IMR-90 (cell line): ENCODE measurements at regions not wholly inside any gene's neighbourhood (a gene's known extent, or its start where the extent isn't known, plus 50 kb on each side); places are given as distances from the start of the nearest gene placed in this dataset.

Experiments
- ATAC-seq: fragments of 200-7000 bp; cut with Tn5 transposase; 2 replicates; pipeline ENCODE4 v1.9.1; 2020; ENCODE audit warnings: low read depth, mild to moderate bottlenecking, moderate library complexity
- BruUV-seq: library from RNA; stranded (reverse); fragments of 400-500 nt; replicated peaks from 2 replicates; lab custom pipeline; 2021; lab: Mats Ljungman, UMichigan
- CTCF ChIA-PET: fragments of 300-600 bp; formaldehyde crosslinking; extraction: SDS; loops from one replicate; lab custom pipeline; 2021; ENCODE audit warnings: antibody characterized with exemption; lab: Yijun Ruan, JAX
- POLR2A ChIA-PET: fragments of 300-600 bp; sonication (Branson Sonifier 250); formaldehyde crosslinking; loops from one replicate; lab custom pipeline; 2022; ENCODE audit warnings: antibody characterized with exemption; ENCODE audit not compliant: unreplicated experiment; lab: Charles Lee
- DNase-seq: peaks from one replicate; pipeline ENCODE4 v3.0.0; 2013
- H2AFZ ChIP-seq: replicated peaks from 2 replicates; pipeline ENCODE3; 2013; ENCODE audit warnings: low read length, mild to moderate bottlenecking; ENCODE audit not compliant: poor library complexity
- H2AK5ac ChIP-seq: 2 replicates; pipeline ENCODE4 v1.6.1; 2013; ENCODE audit warnings: low read depth, low read length, inconsistent platforms
- H2AK9ac ChIP-seq: replicated peaks from 2 replicates; pipeline ENCODE3; 2013; ENCODE audit warnings: mild to moderate bottlenecking, low read depth, low read length, moderate library complexity; ENCODE audit not compliant: poor library complexity
- H2BK120ac ChIP-seq: 2 replicates; pipeline ENCODE4 v1.6.1; 2013; ENCODE audit warnings: low read depth, low read length, inconsistent platforms
- H2BK15ac ChIP-seq: 3 replicates; pipeline ENCODE4 v1.6.1; 2013; ENCODE audit warnings: low read depth, low read length, inconsistent platforms
- H2BK20ac ChIP-seq: 2 replicates; pipeline ENCODE4 v1.6.1; 2013; ENCODE audit warnings: low read depth, mild to moderate bottlenecking, inconsistent platforms, low read length, moderate library complexity
- H2BK5ac ChIP-seq: 2 replicates; pipeline ENCODE4 v1.6.1; 2013; ENCODE audit warnings: mild to moderate bottlenecking, low read depth, low read length, inconsistent platforms; ENCODE audit not compliant: poor library complexity, severe bottlenecking
- H3K14ac ChIP-seq: replicated peaks from 2 replicates; pipeline ENCODE4 v1.6.1; 2013; ENCODE audit warnings: low read depth, low read length, inconsistent platforms
- H3K18ac ChIP-seq: 2 replicates; pipeline ENCODE4 v1.6.1; 2013; ENCODE audit warnings: low read depth, low read length, control low read depth
- H3K23ac ChIP-seq: 2 replicates; pipeline ENCODE4 v1.6.1; 2013; ENCODE audit warnings: low read depth, low read length, inconsistent platforms
- H3K27ac ChIP-seq: 2 replicates; pipeline ENCODE4 v1.5.1; 2013; ENCODE audit warnings: mild to moderate bottlenecking, control low read depth, low read length; ENCODE audit not compliant: insufficient read depth
- H3K27me3 ChIP-seq: 2 replicates; pipeline ENCODE4 v1.6.1; 2013; ENCODE audit warnings: low read length; ENCODE audit not compliant: control insufficient read depth, insufficient read depth
- H3K36me3 ChIP-seq: 2 replicates; pipeline ENCODE4 v1.6.1; 2013; ENCODE audit warnings: low read length, mixed read lengths; ENCODE audit not compliant: control insufficient read depth, insufficient read depth
- H3K4ac ChIP-seq: 2 replicates; pipeline ENCODE4 v1.6.1; 2013; ENCODE audit warnings: low read depth, low read length, inconsistent platforms
- H3K4me1 ChIP-seq: 2 replicates; pipeline ENCODE4 v1.6.1; 2013; ENCODE audit warnings: low read length, mixed read lengths; ENCODE audit not compliant: control insufficient read depth, insufficient read depth
- H3K4me2 ChIP-seq: 2 replicates; pipeline ENCODE4 v1.6.1; 2013; ENCODE audit warnings: low read depth, mild to moderate bottlenecking, control low read depth, low read length, moderate library complexity
- H3K4me3 ChIP-seq: 2 replicates; pipeline ENCODE4 v1.5.1; 2013; ENCODE audit warnings: low read depth, mild to moderate bottlenecking, control low read depth, low read length, moderate library complexity; ENCODE audit not compliant: insufficient read depth
- H3K56ac ChIP-seq: 2 replicates; pipeline ENCODE4 v1.6.1; 2013; ENCODE audit warnings: low read length, inconsistent platforms; ENCODE audit not compliant: insufficient read depth; ENCODE audit errors: extremely low read depth
- H3K79me1 ChIP-seq, 2 experiments: 2 replicates each; pipeline ENCODE4 v1.6.1; 2013; ENCODE audit warnings: low read length in 2 of 2, inconsistent platforms in 1 of 2, low read depth in 1 of 2
- H3K9ac ChIP-seq: 2 replicates; pipeline ENCODE4 v1.6.1; 2013; ENCODE audit warnings: low read depth, low read length, control low read depth
- H3K9me1 ChIP-seq: 2 replicates; pipeline ENCODE4 v1.6.1; 2013; ENCODE audit warnings: low read length, inconsistent platforms; ENCODE audit not compliant: insufficient read depth
- H3K9me3 ChIP-seq: 2 replicates; pipeline ENCODE4 v1.6.1; 2013; ENCODE audit warnings: low read length; ENCODE audit not compliant: control insufficient read depth, insufficient read depth
- H4K20me1 ChIP-seq: 2 replicates; pipeline ENCODE4 v1.6.1; 2013; ENCODE audit warnings: low read length, inconsistent platforms; ENCODE audit not compliant: insufficient read depth
- H4K5ac ChIP-seq: 2 replicates; pipeline ENCODE4 v1.6.1; 2013; ENCODE audit warnings: mild to moderate bottlenecking, low read depth, low read length, control low read depth
- H4K8ac ChIP-seq, 2 experiments: 2 replicates each; pipeline ENCODE4 v1.6.1; 2013; ENCODE audit warnings: low read depth in 2 of 2, low read length in 2 of 2, control low read depth in 1 of 2, inconsistent platforms in 1 of 2
- H4K91ac ChIP-seq: 2 replicates; pipeline ENCODE4 v1.6.1; 2013; ENCODE audit warnings: low read depth, low read length, inconsistent platforms; ENCODE audit not compliant: insufficient read depth
- BHLHE40 ChIP-seq: fragments of 150-350 bp; IDR thresholded peaks from 2 replicates; pipeline ENCODE4 v1.6.1; 2016; ENCODE audit warnings: mild to moderate bottlenecking, low read depth, low read length
- FOS ChIP-seq: fragments of 150-350 bp; IDR thresholded peaks from 2 replicates; pipeline ENCODE4 v1.6.1; 2016; ENCODE audit warnings: low read depth, low read length
- SMC3 ChIP-seq: fragments of 150-350 bp; IDR thresholded peaks from 2 replicates; pipeline ENCODE4 v1.6.1; 2016; ENCODE audit warnings: low read depth, mild to moderate bottlenecking, antibody characterized with exemption, low read length, moderate library complexity
- WGBS, 2 experiments: methylation state at CpG; one replicate each; pipeline versions ENCODE4 v1.1.5 to v1.1.7; 2013; ENCODE audit warnings: missing lambda C conversion rate in 2 of 2; ENCODE audit not compliant: insufficient read length in 1 of 2; ENCODE audit errors: extremely low coverage in 2 of 2; 5-methylcytosine and 5-hydroxymethylcytosine counted together
- dilution Hi-C: fragments of 300-500 bp; cut with HindIII; formaldehyde crosslinking; loops from one replicate; pipeline ENCODE4 v1.14.3; 2018; ENCODE audit warnings: low sequenced_read_pairs; ENCODE audit not compliant: unreplicated experiment
- in situ Hi-C: fragments of 300-500 bp; cut with MboI; formaldehyde crosslinking; loops from 3 replicates; pipeline ENCODE4 v1.14.3; 2019; ENCODE audit warnings: low sequenced_read_pairs, inconsistent platforms, mixed read lengths
- intact Hi-C: fragments of 100-400 bp; cut with micrococcal nuclease; formaldehyde crosslinking; loops from 2 replicates; pipeline ENCODE4 v1.10.0; 2022
- TF ChIP-seq, protein P1 (sequence below): fragments of 150-350 bp; IDR thresholded peaks from 2 replicates; pipeline ENCODE4 v1.6.1; 2016; ENCODE audit warnings: low read depth, mild to moderate bottlenecking, low read length, moderate library complexity, borderline replicate concordance

DNA sequence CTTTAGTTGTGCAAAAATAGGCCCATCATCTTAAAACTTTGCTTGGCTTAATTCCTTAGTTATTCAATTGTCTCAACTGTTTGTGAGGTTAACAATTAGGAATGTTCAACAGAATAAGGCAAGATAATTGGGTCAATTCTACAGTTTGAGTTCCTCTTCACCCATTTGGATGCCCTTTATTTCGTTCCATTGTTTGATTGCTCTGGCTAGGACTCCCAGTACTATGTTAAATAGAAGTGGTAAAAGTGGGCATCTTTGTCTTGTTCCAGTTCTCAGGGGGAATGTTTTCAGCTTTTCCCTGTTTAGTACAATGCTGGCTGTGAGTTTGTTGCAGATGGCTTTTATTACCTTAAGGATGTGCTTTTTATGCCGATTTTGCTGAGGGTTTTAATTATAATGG, 761.5 kb upstream of the GRIA3 start:
- in situ Hi-C loops (no loop called here), intact Hi-C loops (no loop called here), dilution Hi-C loops (no loop called here)
- no peaks in the 10 kb centered on the region for H3K36me3 ChIP-seq
- POLR2A ChIA-PET, result no interaction called here
- no peaks in the 10 kb centered on the region for H4K20me1 ChIP-seq
- no CpG with 5 or more reads among the region's 2 CpGs for WGBS, 2 experiments
- BruUV-seq, result no TSS peak
- no peak overlapping the region for H2AK5ac ChIP-seq
- H2BK120ac ChIP-seq, result no peak overlapping the region
- no peak overlapping the region for H2BK20ac ChIP-seq
- TF ChIP-seq, protein P1, sequence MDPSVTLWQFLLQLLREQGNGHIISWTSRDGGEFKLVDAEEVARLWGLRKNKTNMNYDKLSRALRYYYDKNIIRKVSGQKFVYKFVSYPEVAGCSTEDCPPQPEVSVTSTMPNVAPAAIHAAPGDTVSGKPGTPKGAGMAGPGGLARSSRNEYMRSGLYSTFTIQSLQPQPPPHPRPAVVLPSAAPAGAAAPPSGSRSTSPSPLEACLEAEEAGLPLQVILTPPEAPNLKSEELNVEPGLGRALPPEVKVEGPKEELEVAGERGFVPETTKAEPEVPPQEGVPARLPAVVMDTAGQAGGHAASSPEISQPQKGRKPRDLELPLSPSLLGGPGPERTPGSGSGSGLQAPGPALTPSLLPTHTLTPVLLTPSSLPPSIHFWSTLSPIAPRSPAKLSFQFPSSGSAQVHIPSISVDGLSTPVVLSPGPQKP, result no peak
- no peak for TF ChIP-seq SMC3
- TF ChIP-seq FOS, result no peak
- no peak for TF ChIP-seq BHLHE40
- no peak overlapping the region for H4K8ac ChIP-seq
- peaks cover 2% of the 10 kb centered on the region; the same call in 1 of the 2 replicates for H3K9me3 ChIP-seq
- H2BK5ac ChIP-seq, result no peak overlapping the region
- H2AK9ac ChIP-seq, result no peak overlapping the region
- no peak overlapping the region for H3K56ac ChIP-seq
- CTCF ChIA-PET, result no interaction called here
- ATAC-seq (no peak), DNase-seq (no peak)
- H3K14ac ChIP-seq, result no peak overlapping the region
- no peak overlapping the region for H3K4me3 ChIP-seq
- no peak overlapping the region for H3K4me2 ChIP-seq
- no peak overlapping the region for H2AFZ ChIP-seq
- no peaks in the 10 kb centered on the region for H3K4me1 ChIP-seq
- no peak overlapping the region for H4K91ac ChIP-seq
- no peak overlapping the region for H3K23ac ChIP-seq
- H3K9me1 ChIP-seq, result no peaks in the 10 kb centered on the region
- no peak overlapping the region for H2BK15ac ChIP-seq
- H3K4ac ChIP-seq, result no peak overlapping the region
- no peaks in the 10 kb centered on the region for H3K27me3 ChIP-seq
- H3K79me1 ChIP-seq, result no peaks in the 10 kb centered on the region
- no peak overlapping the region for H4K5ac ChIP-seq
- no peak overlapping the region for H3K9ac ChIP-seq
- H3K18ac ChIP-seq, result no peak overlapping the region
- H3K27ac ChIP-seq, result no peak overlapping the region
